B cell (primary cell): ENCODE measurements at regions not wholly inside any gene's neighbourhood (a gene's known extent, or its start where the extent isn't known, plus 50 kb on each side); places are given as distances from the start of the nearest gene placed in this dataset.

Source experiments
- ATAC-seq: fragments of 200-7000 bp; cut with Tn5 transposase; one replicate; pipeline ENCODE4 v1.10.0; 2021; ENCODE audit warnings: low read depth, mild to moderate bottlenecking, moderate number of reproducible peaks, moderate library complexity
- CTCF ChIA-PET: fragments of 350-600 bp; sonication (Branson Sonifier 250); formaldehyde crosslinking; loops from one replicate; lab custom pipeline; 2021; ENCODE audit warnings: antibody characterized with exemption, inconsistent platforms; lab: Charles Lee
- POLR2A ChIA-PET: fragments of 350-600 bp; sonication (Branson Sonifier 250); formaldehyde crosslinking; loops from one replicate; lab custom pipeline; 2021; ENCODE audit warnings: antibody characterized with exemption; lab: Charles Lee
- DNase-seq: peaks from one replicate; pipeline ENCODE4 v3.0.0; 2013
- H2AFZ ChIP-seq: 2 replicates; pipeline ENCODE4 v1.6.1; 2012; ENCODE audit warnings: mild to moderate bottlenecking, low read depth, low read length; ENCODE audit not compliant: insufficient read depth, poor library complexity, severe bottlenecking
- H3K27ac ChIP-seq, 2 donors: 1 replicate in 1 of 2; 2 replicates in 1 of 2; pipeline ENCODE4 v1.5.1; 2012 to 2013; ENCODE audit warnings: low read length in 2 of 2, mild to moderate bottlenecking in 2 of 2, moderate library complexity in 1 of 2
- H3K27me3 ChIP-seq, 4 experiments: fragments of 200-600 bp in 1 of 4; sonication (generic) in 1 of 4; replicated peaks in 1 of 4; 1 replicate in 2 of 4; 2 replicates in 2 of 4; pipeline versions ENCODE4 v1.6.1 to v1.7.0; 2013 to 2016; ENCODE audit warnings: low read length in 3 of 4, mild to moderate bottlenecking in 2 of 4, mixed read lengths in 1 of 4, moderate library complexity in 1 of 4; ENCODE audit not compliant: insufficient read depth in 4 of 4, control insufficient read depth in 3 of 4; ENCODE audit errors: control extremely low read depth in 1 of 4
- H3K36me3 ChIP-seq, 2 experiments: replicated peaks in 1 of 2; 1 replicate in 1 of 2; 2 replicates in 1 of 2; pipeline versions ENCODE4 v1.6.1 to v1.7.1; 2013; ENCODE audit warnings: low read length in 1 of 2; ENCODE audit not compliant: insufficient read depth in 2 of 2, control insufficient read depth in 1 of 2; ENCODE audit errors: control extremely low read depth in 1 of 2, extremely low read depth in 1 of 2
- H3K4me1 ChIP-seq, 2 donors: fragments of 200-600 bp in 1 of 2; sonication (generic) in 1 of 2; 1 replicate in 1 of 2; 2 replicates in 1 of 2; pipeline versions ENCODE4 v1.5.1 to v1.6.1; 2013 to 2017; ENCODE audit warnings: low read length in 2 of 2; ENCODE audit not compliant: control insufficient read depth in 2 of 2, insufficient read depth in 2 of 2
- H3K4me2 ChIP-seq: replicated peaks from 2 replicates; pipeline ENCODE3; 2012; ENCODE audit warnings: mild to moderate bottlenecking, low read depth, low read length; ENCODE audit not compliant: poor library complexity, severe bottlenecking
- H3K4me3 ChIP-seq, 5 experiments: fragments of 200-600 bp in 1 of 5; sonication (generic) in 1 of 5; 1 replicate in 3 of 5; 2 replicates in 2 of 5; pipeline versions ENCODE4 v1.5.1 to v1.7.0; 2011 to 2016; ENCODE audit warnings: low read length in 4 of 5, mild to moderate bottlenecking in 4 of 5, low read depth in 2 of 5, control low read depth in 1 of 5, moderate library complexity in 1 of 5; ENCODE audit not compliant: insufficient read depth in 1 of 5; ENCODE audit errors: control extremely low read depth in 1 of 5, extremely low read depth in 1 of 5
- H3K79me2 ChIP-seq: fragments of 200-600 bp; sonication (generic); one replicate; pipeline ENCODE4 v1.6.0; 2016; ENCODE audit warnings: low read length; ENCODE audit not compliant: control insufficient read depth, insufficient read depth
- H3K9ac ChIP-seq: fragments of 200-600 bp; sonication (generic); 2 replicates; pipeline ENCODE4 v1.6.1; 2017; ENCODE audit warnings: mild to moderate bottlenecking, low read length, moderate library complexity
- H3K9me3 ChIP-seq, 3 donors: one replicate each; pipeline versions ENCODE4 v1.6.1 to v1.7.1; 2013; ENCODE audit warnings: low read length in 2 of 3; ENCODE audit not compliant: control insufficient read depth in 2 of 3, insufficient read depth in 1 of 3; ENCODE audit errors: control extremely low read depth in 1 of 3
- H4K20me1 ChIP-seq: 2 replicates; pipeline ENCODE4 v1.6.0; 2012; ENCODE audit warnings: mild to moderate bottlenecking, low read length; ENCODE audit not compliant: insufficient read depth, control insufficient read depth, poor library complexity, severe bottlenecking
- H3K27ac Mint-ChIP-seq: one replicate; pipeline ENCODE4 v1.8.0; 2021; ENCODE audit warnings: mixed read lengths
- H3K27me3 Mint-ChIP-seq: one replicate; pipeline ENCODE4 v1.8.0; 2021; ENCODE audit warnings: mixed read lengths
- H3K4me1 Mint-ChIP-seq: one replicate; pipeline ENCODE4 v1.8.0; 2021; ENCODE audit warnings: mixed read lengths
- H3K4me3 Mint-ChIP-seq: one replicate; pipeline ENCODE4 v1.8.0; 2021; ENCODE audit warnings: mixed read lengths
- H3K9me3 Mint-ChIP-seq: one replicate; pipeline ENCODE4 v1.8.0; 2022; ENCODE audit warnings: mixed read lengths; ENCODE audit not compliant: insufficient read depth
- EZH2 ChIP-seq: IDR thresholded peaks from 2 replicates; pipeline ENCODE4 v1.6.1; 2012; ENCODE audit warnings: borderline replicate concordance, low read depth, mild to moderate bottlenecking, moderate library complexity, low read length; ENCODE audit not compliant: insufficient read depth, poor library complexity, severe bottlenecking
- WGBS: methylation state at CpG from one replicate; pipeline ENCODE4 v1.1.5; 2013; ENCODE audit warnings: missing lambda C conversion rate; ENCODE audit not compliant: insufficient coverage; 5-methylcytosine and 5-hydroxymethylcytosine counted together
- intact Hi-C: fragments of 100-400 bp; cut with micrococcal nuclease; formaldehyde crosslinking; loops from one replicate; pipeline ENCODE4 v1.10.0; 2022
- TF ChIP-seq, protein P1 (sequence below): fragments of 200-600 bp; IDR thresholded peaks from one replicate; pipeline ENCODE4 v1.8.0; 2022; ENCODE audit warnings: antibody characterized with exemption, mild to moderate bottlenecking

DNA sequence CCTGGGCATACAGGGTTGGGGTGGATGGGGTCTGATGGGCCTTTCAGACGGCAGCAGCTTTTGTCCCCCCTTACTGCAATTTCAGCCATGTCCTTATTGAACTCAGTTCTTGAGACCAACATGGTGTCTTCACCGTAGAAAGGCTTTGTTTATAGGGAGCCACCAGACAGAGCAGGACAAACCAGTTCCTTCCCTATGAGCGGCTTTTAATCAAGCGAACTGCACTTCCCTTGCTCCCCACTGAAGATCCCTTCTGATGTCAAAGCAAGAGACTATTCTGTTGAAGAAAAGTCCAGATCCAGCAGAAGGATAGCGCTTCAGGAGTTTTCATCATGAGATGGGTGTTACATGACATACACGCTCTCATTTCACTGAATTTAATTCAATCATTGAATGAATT, 100.4 kb downstream of the CD47 start:
- no peak overlapping the region for H3K4me2 ChIP-seq
- H3K4me3 ChIP-seq = no peak overlapping the region
- no peak overlapping the region for H3K9ac ChIP-seq
- H3K27me3 Mint-ChIP-seq = peaks cover 4% of the 10 kb centered on the region
- no peaks in the 10 kb centered on the region for H3K79me2 ChIP-seq
- 100% methylated on average over 4 of the region's 6 CpGs for WGBS
- POLR2A ChIA-PET = no interaction called here
- no peaks in the 10 kb centered on the region for H4K20me1 ChIP-seq
- no peak overlapping the region for H2AFZ ChIP-seq
- CTCF ChIA-PET = no interaction called here
- no peaks in the 10 kb centered on the region for H3K9me3 Mint-ChIP-seq
- no peaks in the 10 kb centered on the region for H3K9me3 ChIP-seq
- no peak overlapping the region for H3K27ac Mint-ChIP-seq
- DNase-seq = no peak
- peaks cover 3 to 16% of the 10 kb centered on the region in 2 donors for H3K4me1 ChIP-seq
- H3K27me3 ChIP-seq = no peaks in the 10 kb centered on the region
- no peak for TF ChIP-seq EZH2
- TF ChIP-seq, protein P1, sequence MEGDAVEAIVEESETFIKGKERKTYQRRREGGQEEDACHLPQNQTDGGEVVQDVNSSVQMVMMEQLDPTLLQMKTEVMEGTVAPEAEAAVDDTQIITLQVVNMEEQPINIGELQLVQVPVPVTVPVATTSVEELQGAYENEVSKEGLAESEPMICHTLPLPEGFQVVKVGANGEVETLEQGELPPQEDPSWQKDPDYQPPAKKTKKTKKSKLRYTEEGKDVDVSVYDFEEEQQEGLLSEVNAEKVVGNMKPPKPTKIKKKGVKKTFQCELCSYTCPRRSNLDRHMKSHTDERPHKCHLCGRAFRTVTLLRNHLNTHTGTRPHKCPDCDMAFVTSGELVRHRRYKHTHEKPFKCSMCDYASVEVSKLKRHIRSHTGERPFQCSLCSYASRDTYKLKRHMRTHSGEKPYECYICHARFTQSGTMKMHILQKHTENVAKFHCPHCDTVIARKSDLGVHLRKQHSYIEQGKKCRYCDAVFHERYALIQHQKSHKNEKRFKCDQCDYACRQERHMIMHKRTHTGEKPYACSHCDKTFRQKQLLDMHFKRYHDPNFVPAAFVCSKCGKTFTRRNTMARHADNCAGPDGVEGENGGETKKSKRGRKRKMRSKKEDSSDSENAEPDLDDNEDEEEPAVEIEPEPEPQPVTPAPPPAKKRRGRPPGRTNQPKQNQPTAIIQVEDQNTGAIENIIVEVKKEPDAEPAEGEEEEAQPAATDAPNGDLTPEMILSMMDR = no peak
- H3K36me3 ChIP-seq = no peaks in the 10 kb centered on the region
- intact Hi-C loops = no loop called here
- H3K4me1 Mint-ChIP-seq = peaks cover 18% of the 10 kb centered on the region
- H3K4me3 Mint-ChIP-seq = no peak overlapping the region
- H3K27ac ChIP-seq = no peak overlapping the region
- no peak for ATAC-seq

DNA sequence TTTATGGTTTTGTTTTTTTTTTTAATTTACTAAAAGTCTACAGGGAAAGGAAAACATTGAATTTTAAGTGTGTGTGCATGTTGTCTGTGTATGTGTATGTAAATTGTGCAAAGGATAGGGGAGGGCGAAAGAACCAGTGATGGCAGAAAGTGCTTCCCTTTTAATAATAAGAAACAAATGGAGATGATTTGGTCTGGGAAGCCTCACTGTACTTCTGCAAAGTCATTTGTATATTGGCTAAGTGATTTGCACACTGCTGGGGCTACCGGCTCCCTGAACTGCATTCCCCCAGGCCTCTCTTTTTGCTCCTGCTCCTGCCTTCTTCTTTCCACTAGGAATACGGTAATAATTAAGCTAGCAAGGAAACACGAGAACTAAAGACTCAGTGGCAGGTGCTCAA, 101.2 kb downstream of the CD47 start:
- no peak overlapping the region for H3K27ac Mint-ChIP-seq
- H3K79me2 ChIP-seq = no peaks in the 10 kb centered on the region
- no peak overlapping the region for H3K9ac ChIP-seq
- no peak for TF ChIP-seq EZH2
- TF ChIP-seq, protein P1 = no peak
- no peak overlapping the region for H3K4me3 ChIP-seq
- no peak overlapping the region for H3K4me3 Mint-ChIP-seq
- H3K9me3 ChIP-seq = no peaks in the 10 kb centered on the region
- no peak overlapping the region for H3K27ac ChIP-seq
- no peaks in the 10 kb centered on the region for H3K36me3 ChIP-seq
- 50% methylated on average over 3 of the region's 4 CpGs for WGBS
- H3K9me3 Mint-ChIP-seq = no peaks in the 10 kb centered on the region
- ChIA-PET CTCF (no interaction called here), POLR2A (no interaction called here)
- H4K20me1 ChIP-seq = no peaks in the 10 kb centered on the region
- DNase-seq (no peak), ATAC-seq (no peak)
- no peak overlapping the region for H2AFZ ChIP-seq
- peaks cover 21% of the 10 kb centered on the region for H3K4me1 Mint-ChIP-seq
- intact Hi-C loops = no loop called here
- no peak overlapping the region for H3K4me2 ChIP-seq
- peaks cover 4 to 18% of the 10 kb centered on the region in 2 donors for H3K4me1 ChIP-seq
- H3K27me3 ChIP-seq = no peaks in the 10 kb centered on the region
- H3K27me3 Mint-ChIP-seq = peaks cover 4% of the 10 kb centered on the region
